IMR-90 (cell line): ENCODE measurements at regions not wholly inside any gene's neighbourhood (a gene's known extent, or its start where the extent isn't known, plus 50 kb on each side); places are given as distances from the start of the nearest gene placed in this dataset.

Source experiments
- ATAC-seq: fragments of 200-7000 bp; cut with Tn5 transposase; 2 replicates; pipeline ENCODE4 v1.9.1; 2020; ENCODE audit warnings: low read depth, mild to moderate bottlenecking, moderate library complexity
- BruUV-seq: library from RNA; stranded (reverse); fragments of 400-500 nt; replicated peaks from 2 replicates; lab custom pipeline; 2021; lab: Mats Ljungman, UMichigan
- CTCF ChIA-PET: fragments of 300-600 bp; formaldehyde crosslinking; extraction: SDS; loops from one replicate; lab custom pipeline; 2021; ENCODE audit warnings: antibody characterized with exemption; lab: Yijun Ruan, JAX
- POLR2A ChIA-PET: fragments of 300-600 bp; sonication (Branson Sonifier 250); formaldehyde crosslinking; loops from one replicate; lab custom pipeline; 2022; ENCODE audit warnings: antibody characterized with exemption; ENCODE audit not compliant: unreplicated experiment; lab: Charles Lee
- DNase-seq: peaks from one replicate; pipeline ENCODE4 v3.0.0; 2013
- H2AFZ ChIP-seq: replicated peaks from 2 replicates; pipeline ENCODE3; 2013; ENCODE audit warnings: low read length, mild to moderate bottlenecking; ENCODE audit not compliant: poor library complexity
- H2AK5ac ChIP-seq: 2 replicates; pipeline ENCODE4 v1.6.1; 2013; ENCODE audit warnings: low read depth, low read length, inconsistent platforms
- H2AK9ac ChIP-seq: replicated peaks from 2 replicates; pipeline ENCODE3; 2013; ENCODE audit warnings: mild to moderate bottlenecking, low read depth, low read length, moderate library complexity; ENCODE audit not compliant: poor library complexity
- H2BK120ac ChIP-seq: 2 replicates; pipeline ENCODE4 v1.6.1; 2013; ENCODE audit warnings: low read depth, low read length, inconsistent platforms
- H2BK15ac ChIP-seq: 3 replicates; pipeline ENCODE4 v1.6.1; 2013; ENCODE audit warnings: low read depth, low read length, inconsistent platforms
- H2BK20ac ChIP-seq: 2 replicates; pipeline ENCODE4 v1.6.1; 2013; ENCODE audit warnings: low read depth, mild to moderate bottlenecking, inconsistent platforms, low read length, moderate library complexity
- H2BK5ac ChIP-seq: 2 replicates; pipeline ENCODE4 v1.6.1; 2013; ENCODE audit warnings: mild to moderate bottlenecking, low read depth, low read length, inconsistent platforms; ENCODE audit not compliant: poor library complexity, severe bottlenecking
- H3K14ac ChIP-seq: replicated peaks from 2 replicates; pipeline ENCODE4 v1.6.1; 2013; ENCODE audit warnings: low read depth, low read length, inconsistent platforms
- H3K18ac ChIP-seq: 2 replicates; pipeline ENCODE4 v1.6.1; 2013; ENCODE audit warnings: low read depth, low read length, control low read depth
- H3K23ac ChIP-seq: 2 replicates; pipeline ENCODE4 v1.6.1; 2013; ENCODE audit warnings: low read depth, low read length, inconsistent platforms
- H3K27ac ChIP-seq: 2 replicates; pipeline ENCODE4 v1.5.1; 2013; ENCODE audit warnings: mild to moderate bottlenecking, control low read depth, low read length; ENCODE audit not compliant: insufficient read depth
- H3K27me3 ChIP-seq: 2 replicates; pipeline ENCODE4 v1.6.1; 2013; ENCODE audit warnings: low read length; ENCODE audit not compliant: control insufficient read depth, insufficient read depth
- H3K36me3 ChIP-seq: 2 replicates; pipeline ENCODE4 v1.6.1; 2013; ENCODE audit warnings: low read length, mixed read lengths; ENCODE audit not compliant: control insufficient read depth, insufficient read depth
- H3K4ac ChIP-seq: 2 replicates; pipeline ENCODE4 v1.6.1; 2013; ENCODE audit warnings: low read depth, low read length, inconsistent platforms
- H3K4me1 ChIP-seq: 2 replicates; pipeline ENCODE4 v1.6.1; 2013; ENCODE audit warnings: low read length, mixed read lengths; ENCODE audit not compliant: control insufficient read depth, insufficient read depth
- H3K4me2 ChIP-seq: 2 replicates; pipeline ENCODE4 v1.6.1; 2013; ENCODE audit warnings: low read depth, mild to moderate bottlenecking, control low read depth, low read length, moderate library complexity
- H3K4me3 ChIP-seq: 2 replicates; pipeline ENCODE4 v1.5.1; 2013; ENCODE audit warnings: low read depth, mild to moderate bottlenecking, control low read depth, low read length, moderate library complexity; ENCODE audit not compliant: insufficient read depth
- H3K56ac ChIP-seq: 2 replicates; pipeline ENCODE4 v1.6.1; 2013; ENCODE audit warnings: low read length, inconsistent platforms; ENCODE audit not compliant: insufficient read depth; ENCODE audit errors: extremely low read depth
- H3K79me1 ChIP-seq, 2 experiments: 2 replicates each; pipeline ENCODE4 v1.6.1; 2013; ENCODE audit warnings: low read length in 2 of 2, inconsistent platforms in 1 of 2, low read depth in 1 of 2
- H3K9ac ChIP-seq: 2 replicates; pipeline ENCODE4 v1.6.1; 2013; ENCODE audit warnings: low read depth, low read length, control low read depth
- H3K9me1 ChIP-seq: 2 replicates; pipeline ENCODE4 v1.6.1; 2013; ENCODE audit warnings: low read length, inconsistent platforms; ENCODE audit not compliant: insufficient read depth
- H3K9me3 ChIP-seq: 2 replicates; pipeline ENCODE4 v1.6.1; 2013; ENCODE audit warnings: low read length; ENCODE audit not compliant: control insufficient read depth, insufficient read depth
- H4K20me1 ChIP-seq: 2 replicates; pipeline ENCODE4 v1.6.1; 2013; ENCODE audit warnings: low read length, inconsistent platforms; ENCODE audit not compliant: insufficient read depth
- H4K5ac ChIP-seq: 2 replicates; pipeline ENCODE4 v1.6.1; 2013; ENCODE audit warnings: mild to moderate bottlenecking, low read depth, low read length, control low read depth
- H4K8ac ChIP-seq, 2 experiments: 2 replicates each; pipeline ENCODE4 v1.6.1; 2013; ENCODE audit warnings: low read depth in 2 of 2, low read length in 2 of 2, control low read depth in 1 of 2, inconsistent platforms in 1 of 2
- H4K91ac ChIP-seq: 2 replicates; pipeline ENCODE4 v1.6.1; 2013; ENCODE audit warnings: low read depth, low read length, inconsistent platforms; ENCODE audit not compliant: insufficient read depth
- CEBPB ChIP-seq: IDR thresholded peaks from 2 replicates; pipeline ENCODE4 v1.6.1; 2012; ENCODE audit warnings: low read depth, low read length, improper control_type of control experiment
- ELK1 ChIP-seq: fragments of 150-350 bp; IDR thresholded peaks from 2 replicates; pipeline ENCODE4 v1.6.1; 2016; ENCODE audit warnings: low read depth, mild to moderate bottlenecking, low read length, moderate library complexity, borderline replicate concordance
- MAZ ChIP-seq: IDR thresholded peaks from 2 replicates; pipeline ENCODE4 v1.6.1; 2012; ENCODE audit warnings: low read depth, mild to moderate bottlenecking, low read length, improper control_type of control experiment, moderate library complexity, borderline replicate concordance
- NFE2L2 ChIP-seq: fragments of 150-350 bp; IDR thresholded peaks from 2 replicates; pipeline ENCODE4 v1.6.1; 2016; ENCODE audit warnings: low read depth, mild to moderate bottlenecking, low read length
- RAD21 ChIP-seq: IDR thresholded peaks from 2 replicates; pipeline ENCODE4 v1.6.1; 2012; ENCODE audit warnings: low read length, improper control_type of control experiment
- RCOR1 ChIP-seq: IDR thresholded peaks from 2 replicates; pipeline ENCODE4 v1.6.1; 2012; ENCODE audit warnings: mild to moderate bottlenecking, low read length, improper control_type of control experiment; ENCODE audit not compliant: insufficient replicate concordance
- SMC3 ChIP-seq: fragments of 150-350 bp; IDR thresholded peaks from 2 replicates; pipeline ENCODE4 v1.6.1; 2016; ENCODE audit warnings: low read depth, mild to moderate bottlenecking, antibody characterized with exemption, low read length, moderate library complexity
- WGBS, 2 experiments: methylation state at CpG; one replicate each; pipeline versions ENCODE4 v1.1.5 to v1.1.7; 2013; ENCODE audit warnings: missing lambda C conversion rate in 2 of 2; ENCODE audit not compliant: insufficient read length in 1 of 2; ENCODE audit errors: extremely low coverage in 2 of 2; 5-methylcytosine and 5-hydroxymethylcytosine counted together
- dilution Hi-C: fragments of 300-500 bp; cut with HindIII; formaldehyde crosslinking; loops from one replicate; pipeline ENCODE4 v1.14.3; 2018; ENCODE audit warnings: low sequenced_read_pairs; ENCODE audit not compliant: unreplicated experiment
- in situ Hi-C: fragments of 300-500 bp; cut with MboI; formaldehyde crosslinking; loops from 3 replicates; pipeline ENCODE4 v1.14.3; 2019; ENCODE audit warnings: low sequenced_read_pairs, inconsistent platforms, mixed read lengths
- intact Hi-C: fragments of 100-400 bp; cut with micrococcal nuclease; formaldehyde crosslinking; loops from 2 replicates; pipeline ENCODE4 v1.10.0; 2022

- intact Hi-C loops: no loop called here
- dilution Hi-C loops: no loop called here
- CTCF ChIA-PET: interaction anchor here (0.9 kb wide), 1 partner anchor 309 kb away, joined by 4 read pairs; no protein-coding TSS in a partner anchor
Observed at GRCh38 chr13:40252241-40252640, 414.2 kb downstream of the FOXO1 start.

More at GRCh38 chr13:40252241-40252640, 414.2 kb downstream of the FOXO1 start:
- Histone ChIP-seq H3K4me1 (no peaks in the 10 kb centered on the region), H2BK15ac (no peak overlapping the region), H3K9me3 (no peaks in the 10 kb centered on the region), H3K14ac (no peak overlapping the region), H3K36me3 (no peaks in the 10 kb centered on the region), H2AK5ac (no peak overlapping the region), H2AK9ac (no peak overlapping the region), H4K8ac (no peak overlapping the region), H3K9ac (no peak overlapping the region), H3K27me3 (no peaks in the 10 kb centered on the region), H3K9me1 (no peaks in the 10 kb centered on the region), H4K5ac (no peak overlapping the region), H4K91ac (no peak overlapping the region), H2BK120ac (no peak overlapping the region), H3K79me1 (no peaks in the 10 kb centered on the region), H3K23ac (no peak overlapping the region), H3K18ac (no peak overlapping the region), H2AFZ (no peak overlapping the region), H3K56ac (no peak overlapping the region), H4K20me1 (no peaks in the 10 kb centered on the region), H2BK5ac (no peak overlapping the region), H3K4ac (no peak overlapping the region), H3K4me2 (no peak overlapping the region), H3K4me3 (no peak overlapping the region), H3K27ac (no peak overlapping the region), H2BK20ac (no peak overlapping the region)
- in situ Hi-C loops: no loop called here
- POLR2A ChIA-PET: no interaction called here
- DNase-seq (no peak), ATAC-seq (no peak)
- WGBS, 2 experiments: no CpG with 5 or more reads among the region's 3 CpGs
- TF ChIP-seq ELK1 (no peak), SMC3 (no peak), CEBPB (no peak), RAD21 (no peak), MAZ (no peak), RCOR1 (no peak), NFE2L2 (no peak)
- no TSS peak for BruUV-seq
